ENCODE measurements at regions not wholly inside any gene's neighbourhood (a gene's known extent, or its start where the extent isn't known, plus 50 kb on each side); places are given as distances from the start of the nearest gene placed in this dataset.

DNA sequence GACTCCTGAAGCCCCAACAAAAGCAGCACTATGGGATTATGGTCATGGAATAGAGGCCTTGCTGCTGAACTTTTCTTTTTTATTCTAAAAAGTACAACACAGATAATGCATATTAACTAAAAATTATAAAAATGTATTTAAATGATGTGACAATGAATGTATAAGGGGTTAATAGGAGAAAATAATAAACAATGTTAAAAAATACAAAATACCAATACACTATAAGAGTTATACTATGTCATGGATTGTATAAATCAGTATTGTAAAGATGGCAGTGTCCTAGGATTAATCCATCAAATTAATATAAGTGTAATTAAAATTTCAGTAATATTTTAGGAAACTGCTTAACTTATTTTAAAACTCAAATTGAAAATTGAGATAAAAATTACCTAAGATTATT is 58.3 kb upstream of the TOP3B start:
- DNase-seq (ENCODE audit: low read depth, low spot score) (no peak), FAIRE-seq (no peak)
- dilution Hi-C loops (cut with MboI; ENCODE audit: extremely low pct_ligation_motif_present, low sequenced_read_pairs), result no loop called here
- Histone ChIP-seq H3K9me3 (replicated peaks; ENCODE audit: control insufficient read depth, insufficient read depth, low read length) (no peaks in the 10 kb centered on the region), H3K9me1 (replicated peaks; ENCODE audit: control insufficient read depth, extremely low read depth, insufficient read depth, low read length) (no peaks in the 10 kb centered on the region), H3K4me3 (replicated peaks in 1 of 3; ENCODE audit: insufficient read depth in 1 of 3, low read depth in 1 of 3, low read length in 3 of 3) (no peak overlapping the region), H3K79me2 (ENCODE audit: control insufficient read depth, insufficient read depth, low read length) (no peaks in the 10 kb centered on the region), H4K20me1 (replicated peaks; ENCODE audit: control insufficient read depth, extremely low read depth, insufficient read depth, low read length) (no peaks in the 10 kb centered on the region), H3K27ac (ENCODE audit: insufficient read depth, low read depth, low read length) (no peak overlapping the region), H3K9ac (replicated peaks; ENCODE audit: extremely low read depth, insufficient read depth, low read length) (no peak overlapping the region), H3K27me3 (ENCODE audit: control insufficient read depth in 2 of 2, insufficient read depth in 2 of 2, low read length in 2 of 2) (peaks cover 11% of the 10 kb centered on the region in 2 experiments), H3K4me2 (ENCODE audit: insufficient read depth, low read length) (no peak overlapping the region), H2AFZ (ENCODE audit: low read depth, low read length) (no peak overlapping the region), H3K36me3 (ENCODE audit: control insufficient read depth in 2 of 2, extremely low read depth in 1 of 2, insufficient read depth in 2 of 2, low read length in 2 of 2) (no peaks in the 10 kb centered on the region), H3K4me1 (ENCODE audit: control insufficient read depth, extremely low read depth, insufficient read depth, low read length) (no peaks in the 10 kb centered on the region)
- no TSS peak for BruUV-seq (replicated peaks)
- POLR2A ChIA-PET, result no interaction called here
- intact Hi-C loops (cut with micrococcal nuclease), result no loop called here
- CTCF ChIA-PET, result no interaction called here
- TF ChIP-seq, protein P1, sequence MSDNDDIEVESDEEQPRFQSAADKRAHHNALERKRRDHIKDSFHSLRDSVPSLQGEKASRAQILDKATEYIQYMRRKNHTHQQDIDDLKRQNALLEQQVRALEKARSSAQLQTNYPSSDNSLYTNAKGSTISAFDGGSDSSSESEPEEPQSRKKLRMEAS (IDR thresholded peaks at IDR 0.05; ENCODE audit: insufficient read depth, insufficient read length), result no peak
- TF ChIP-seq GATA2 (IDR thresholded peaks at IDR 0.05; ENCODE audit: insufficient read depth, insufficient read length, low read depth, low read length), result no peak
- TF ChIP-seq POLR2A (IDR thresholded peaks at IDR 0.05; ENCODE audit: low read depth, low read length), result no peak
- TF ChIP-seq JUN (IDR thresholded peaks at IDR 0.05; ENCODE audit: borderline replicate concordance, insufficient read depth, insufficient read length, low read depth), result no peak
- no peak for TF ChIP-seq MYC (IDR thresholded peaks at IDR 0.05; ENCODE audit: low read depth, low read length)
- no peak for TF ChIP-seq POLR2AphosphoS5 (IDR thresholded peaks at IDR 0.05; ENCODE audit: insufficient read depth, low read depth, low read length)
- TF ChIP-seq, protein P2, sequence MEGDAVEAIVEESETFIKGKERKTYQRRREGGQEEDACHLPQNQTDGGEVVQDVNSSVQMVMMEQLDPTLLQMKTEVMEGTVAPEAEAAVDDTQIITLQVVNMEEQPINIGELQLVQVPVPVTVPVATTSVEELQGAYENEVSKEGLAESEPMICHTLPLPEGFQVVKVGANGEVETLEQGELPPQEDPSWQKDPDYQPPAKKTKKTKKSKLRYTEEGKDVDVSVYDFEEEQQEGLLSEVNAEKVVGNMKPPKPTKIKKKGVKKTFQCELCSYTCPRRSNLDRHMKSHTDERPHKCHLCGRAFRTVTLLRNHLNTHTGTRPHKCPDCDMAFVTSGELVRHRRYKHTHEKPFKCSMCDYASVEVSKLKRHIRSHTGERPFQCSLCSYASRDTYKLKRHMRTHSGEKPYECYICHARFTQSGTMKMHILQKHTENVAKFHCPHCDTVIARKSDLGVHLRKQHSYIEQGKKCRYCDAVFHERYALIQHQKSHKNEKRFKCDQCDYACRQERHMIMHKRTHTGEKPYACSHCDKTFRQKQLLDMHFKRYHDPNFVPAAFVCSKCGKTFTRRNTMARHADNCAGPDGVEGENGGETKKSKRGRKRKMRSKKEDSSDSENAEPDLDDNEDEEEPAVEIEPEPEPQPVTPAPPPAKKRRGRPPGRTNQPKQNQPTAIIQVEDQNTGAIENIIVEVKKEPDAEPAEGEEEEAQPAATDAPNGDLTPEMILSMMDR (IDR thresholded peaks at IDR 0.05; ENCODE audit: extremely low read depth in 1 of 2, insufficient read depth in 1 of 2, low read depth in 1 of 2, low read length in 2 of 2), result no peak
- TF ChIP-seq FOS (IDR thresholded peaks at IDR 0.05; ENCODE audit: borderline replicate concordance, insufficient read depth, low read length), result no peak
- no peak for TF ChIP-seq EZH2 (IDR thresholded peaks at IDR 0.05; ENCODE audit: borderline replicate concordance, low read depth, low read length, severe bottlenecking)

Data from endothelial cell of umbilical vein (primary cell).